ENCODE measurements at regions not wholly inside any gene's neighbourhood (a gene's known extent, or its start where the extent isn't known, plus 50 kb on each side); places are given as distances from the start of the nearest gene placed in this dataset.

DNA sequence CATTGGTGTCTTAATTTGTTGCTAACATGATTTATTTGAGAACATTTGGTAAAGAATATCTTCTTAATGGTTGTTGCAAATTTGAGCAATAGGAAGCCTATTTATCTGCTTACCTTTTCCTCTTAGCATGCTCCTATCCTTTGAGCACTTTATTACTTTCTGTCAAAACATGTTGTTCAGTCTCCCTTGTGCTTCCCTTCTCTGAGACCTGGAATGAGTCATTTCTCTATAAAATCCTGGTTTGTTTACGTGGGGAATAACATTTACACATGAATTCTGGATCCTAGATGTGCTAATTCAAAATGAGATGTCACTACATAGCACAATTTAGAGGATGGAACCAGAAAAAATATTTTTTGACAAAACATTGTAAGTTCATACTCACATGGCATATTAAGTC is 844.0 kb upstream of the LRFN5 start:
- TF ChIP-seq YY1 (IDR thresholded peaks at IDR 0.05; ENCODE audit: insufficient read depth, insufficient read length) = no peak
- TF ChIP-seq SUZ12 (IDR thresholded peaks at IDR 0.05; ENCODE audit: extremely low read depth, insufficient read depth, insufficient read length) = no peak
